Activated T-helper 2 cell treated with anti-CD3 and anti-CD28 coated beads, Interferon-gamma antibody, Interleukin-2, Interleukin-4, amounts not matched to agents 10 μg/mL and 5 μg/mL and 100 μg/mL, durations not matched to agents 14 hours and 24 hours and 36 hours (primary cell): ENCODE measurements at regions not wholly inside any gene's neighbourhood (a gene's known extent, or its start where the extent isn't known, plus 50 kb on each side); places are given as distances from the start of the nearest gene placed in this dataset.
A peak's percentile ranks its signal among the peaks of the same experiment; 100 is the strongest.

ENCODE experiments used
- DNase-seq: peaks from one replicate; pipeline ENCODE4 v3.0.0; 2021; ENCODE audit warnings: low spot score
- H3K27ac Mint-ChIP-seq: one replicate; pipeline ENCODE4 v1.8.0; 2021; ENCODE audit warnings: mixed read lengths
- H3K27me3 Mint-ChIP-seq: one replicate; pipeline ENCODE4 v1.8.0; 2021; ENCODE audit warnings: low read depth, mixed read lengths
- H3K36me3 Mint-ChIP-seq: one replicate; pipeline ENCODE4 v1.8.0; 2021; ENCODE audit warnings: low read depth, mixed read lengths
- H3K4me1 Mint-ChIP-seq: one replicate; pipeline ENCODE4 v1.8.0; 2021; ENCODE audit warnings: low read depth, mixed read lengths
- H3K4me3 Mint-ChIP-seq: one replicate; pipeline ENCODE4 v1.8.0; 2021; ENCODE audit warnings: low read depth, mild to moderate bottlenecking, moderate library complexity, mixed read lengths
- H3K9me3 Mint-ChIP-seq: one replicate; pipeline ENCODE4 v1.8.0; 2021; ENCODE audit warnings: mixed read lengths
- intact Hi-C: fragments of 100-400 bp; cut with micrococcal nuclease; formaldehyde crosslinking; loops from one replicate; pipeline ENCODE4 v1.15.1; 2023

DNA sequence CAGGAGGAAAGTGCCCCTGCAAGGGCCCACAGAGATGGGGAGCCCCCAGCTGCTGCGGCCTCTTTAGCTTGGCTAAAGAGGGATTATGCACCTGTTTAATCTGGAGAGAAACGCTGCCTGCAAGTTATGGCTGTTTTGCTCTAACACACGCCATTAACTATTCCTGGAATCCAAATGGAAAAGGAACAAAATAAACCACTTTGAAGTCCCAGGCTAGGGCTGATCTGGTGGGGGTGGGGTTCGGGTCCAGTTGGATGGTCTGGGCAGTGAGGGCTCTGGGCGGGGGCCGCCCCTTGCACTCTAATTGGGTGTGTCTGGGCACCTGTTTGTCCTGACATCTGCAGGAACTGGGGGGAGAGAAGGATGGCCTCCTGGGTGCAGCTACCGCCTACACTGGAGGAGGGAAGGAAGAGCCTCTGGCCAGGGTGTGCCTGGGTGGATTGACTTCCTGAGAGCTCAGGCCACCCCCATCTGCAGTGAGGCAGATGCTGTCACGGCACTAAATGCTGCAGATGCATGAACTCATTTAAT lies 300.6 kb downstream of the ZEB1 start:
- H3K4me1 Mint-ChIP-seq: no peaks in the 10 kb centered on the region
- no peaks in the 10 kb centered on the region for H3K36me3 Mint-ChIP-seq
- H3K27ac Mint-ChIP-seq: no peak overlapping the region
- H3K4me3 Mint-ChIP-seq: no peak overlapping the region
- intact Hi-C loops: no loop called here
- no peak for DNase-seq
- peaks cover 2% of the 10 kb centered on the region for H3K27me3 Mint-ChIP-seq
- peaks cover 11% of the 10 kb centered on the region for H3K9me3 Mint-ChIP-seq

DNA sequence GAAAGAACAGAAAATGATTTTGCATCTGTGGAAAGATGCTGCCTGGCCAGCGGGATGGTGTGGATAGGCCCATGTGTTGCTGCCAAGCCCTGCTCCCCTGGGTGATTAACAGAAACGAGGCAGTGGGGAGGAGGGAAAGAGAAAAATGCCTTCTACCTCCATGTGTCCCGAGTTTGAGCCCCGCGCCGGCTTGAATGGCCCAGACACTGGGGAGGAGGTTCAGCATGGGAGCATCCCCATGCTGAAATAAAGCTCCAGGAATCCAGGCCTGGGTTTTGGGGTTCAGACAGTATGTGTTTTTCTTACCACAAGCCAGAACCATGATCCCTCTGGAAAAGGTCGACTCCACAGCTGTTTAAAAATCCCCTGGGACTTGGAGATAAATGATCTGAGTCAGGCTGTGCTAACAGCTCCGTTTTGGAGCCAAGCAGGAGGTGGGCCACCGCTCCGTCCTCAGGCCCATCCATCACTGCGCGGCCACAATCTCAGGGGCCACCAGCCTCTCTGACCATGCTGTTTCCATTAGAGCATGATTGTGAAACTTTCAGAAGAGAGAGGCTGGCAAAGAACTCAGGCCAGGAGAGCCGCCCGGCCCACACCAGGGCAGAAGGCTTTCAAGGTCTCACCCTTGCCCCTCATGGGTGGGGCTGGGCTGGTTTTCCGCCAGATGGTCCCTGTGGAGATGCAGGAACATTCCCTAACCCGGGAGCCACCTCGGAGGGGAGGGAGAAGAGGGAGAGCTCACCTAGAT lies 299.7 kb downstream of the ZEB1 start:
- H3K4me3 Mint-ChIP-seq: no peak overlapping the region
- DNase-seq: no peak
- intact Hi-C loops: no loop called here
- no peaks in the 10 kb centered on the region for H3K4me1 Mint-ChIP-seq
- H3K27me3 Mint-ChIP-seq: peaks cover 3% of the 10 kb centered on the region
- H3K27ac Mint-ChIP-seq: no peak overlapping the region
- H3K9me3 Mint-ChIP-seq: peaks cover 2% of the 10 kb centered on the region
- H3K36me3 Mint-ChIP-seq: no peaks in the 10 kb centered on the region

DNA sequence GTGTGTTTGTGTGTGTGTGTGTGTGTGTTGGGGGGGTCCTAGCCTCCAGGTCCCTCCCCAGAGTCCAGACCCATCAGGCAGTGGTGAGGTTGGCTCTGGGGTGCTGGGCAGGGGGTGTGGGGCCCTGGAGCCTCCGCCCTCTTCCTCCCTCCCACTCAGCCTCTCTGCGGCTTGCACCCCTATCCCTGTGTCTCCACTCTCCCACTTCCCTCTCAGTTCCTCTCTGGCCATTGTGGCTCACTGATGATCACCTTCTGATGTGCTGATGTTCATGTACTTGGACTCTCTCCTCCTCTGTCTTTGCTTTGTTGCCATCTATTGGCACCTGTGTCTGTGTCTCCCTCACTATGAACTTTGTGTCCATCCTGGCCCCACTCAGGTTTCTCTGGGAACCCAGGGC lies 298.7 kb downstream of the ZEB1 start:
- no peaks in the 10 kb centered on the region for H3K9me3 Mint-ChIP-seq
- H3K27ac Mint-ChIP-seq: no peak overlapping the region
- H3K4me1 Mint-ChIP-seq: no peaks in the 10 kb centered on the region
- intact Hi-C loops: no loop called here
- H3K27me3 Mint-ChIP-seq: peaks cover 7% of the 10 kb centered on the region
- H3K4me3 Mint-ChIP-seq: no peak overlapping the region
- no peak for DNase-seq
- no peaks in the 10 kb centered on the region for H3K36me3 Mint-ChIP-seq

DNA sequence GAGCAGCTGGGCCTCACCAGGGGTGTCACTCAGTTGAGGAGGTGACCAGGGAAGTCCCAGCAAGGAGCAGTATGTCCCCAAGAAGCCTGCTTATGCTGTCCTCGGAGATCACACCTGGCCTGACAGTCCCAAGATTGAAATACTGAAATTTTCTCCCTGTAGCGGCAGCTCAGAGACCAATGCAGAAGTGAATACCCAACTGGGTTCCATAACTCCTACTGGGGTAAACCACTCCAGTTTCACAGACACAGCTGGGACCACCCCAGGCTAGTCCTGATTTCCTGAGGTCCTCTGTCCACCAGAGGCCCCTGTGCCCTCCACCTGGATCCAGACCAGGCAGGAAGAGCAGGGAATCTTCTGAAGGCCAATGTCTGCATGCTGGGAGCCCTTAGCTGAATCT lies 298.1 kb downstream of the ZEB1 start:
- peaks cover 7% of the 10 kb centered on the region for H3K27me3 Mint-ChIP-seq
- H3K36me3 Mint-ChIP-seq: no peaks in the 10 kb centered on the region
- intact Hi-C loops: no loop called here
- no peak overlapping the region for H3K4me3 Mint-ChIP-seq
- no peak for DNase-seq
- H3K9me3 Mint-ChIP-seq: no peaks in the 10 kb centered on the region
- H3K27ac Mint-ChIP-seq: no peak overlapping the region
- no peaks in the 10 kb centered on the region for H3K4me1 Mint-ChIP-seq

DNA sequence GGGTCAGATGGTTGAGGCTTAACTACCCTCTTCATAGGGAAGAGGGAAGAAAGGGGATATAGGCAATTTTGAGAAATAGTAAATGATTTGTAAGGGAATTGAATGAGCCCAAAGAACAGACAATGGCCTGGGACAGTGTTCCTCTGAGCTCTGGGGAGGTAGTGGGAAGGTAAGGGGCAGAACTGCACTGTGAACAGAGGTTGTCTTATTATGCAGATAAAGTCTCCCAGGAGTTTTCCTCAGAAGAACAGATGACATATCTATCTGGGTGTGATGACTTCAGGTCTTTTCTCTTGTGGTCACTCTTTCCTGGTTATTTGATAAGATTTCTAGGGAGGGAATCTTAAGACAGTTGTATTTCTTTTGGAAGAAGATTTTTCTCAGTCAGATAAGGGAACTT lies 296.1 kb downstream of the ZEB1 start:
- no peak overlapping the region for H3K27ac Mint-ChIP-seq
- DNase-seq: no peak
- intact Hi-C loops: no loop called here
- H3K27me3 Mint-ChIP-seq: peaks cover 13% of the 10 kb centered on the region
- no peaks in the 10 kb centered on the region for H3K9me3 Mint-ChIP-seq
- no peaks in the 10 kb centered on the region for H3K36me3 Mint-ChIP-seq
- H3K4me3 Mint-ChIP-seq: no peak overlapping the region
- no peaks in the 10 kb centered on the region for H3K4me1 Mint-ChIP-seq

DNA sequence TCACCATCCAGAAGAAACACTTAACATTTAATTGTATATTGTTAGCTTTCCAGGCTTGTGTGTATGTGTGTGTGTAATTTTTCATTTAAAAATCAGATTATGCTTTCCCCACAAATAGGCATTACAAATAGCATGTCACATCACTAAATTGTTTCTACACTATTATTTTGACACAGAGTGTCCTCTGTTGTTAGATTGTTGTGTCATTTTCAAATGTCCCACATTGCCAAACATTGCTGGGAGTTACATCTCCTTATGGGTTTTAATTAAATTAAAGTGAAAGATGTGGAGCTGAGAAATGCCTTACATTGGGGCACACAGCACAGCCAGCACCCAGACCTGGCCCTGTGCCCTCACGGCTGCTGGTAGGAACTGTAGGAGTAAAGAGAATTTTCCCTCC lies 295.6 kb downstream of the ZEB1 start:
- Mint-ChIP-seq H3K36me3 (no peaks in the 10 kb centered on the region), H3K9me3 (no peaks in the 10 kb centered on the region), H3K27ac (no peak overlapping the region), H3K4me3 (no peak overlapping the region), H3K27me3 (peaks cover 16% of the 10 kb centered on the region), H3K4me1 (no peaks in the 10 kb centered on the region)
- intact Hi-C loops: no loop called here
- DNase-seq: no peak

DNA sequence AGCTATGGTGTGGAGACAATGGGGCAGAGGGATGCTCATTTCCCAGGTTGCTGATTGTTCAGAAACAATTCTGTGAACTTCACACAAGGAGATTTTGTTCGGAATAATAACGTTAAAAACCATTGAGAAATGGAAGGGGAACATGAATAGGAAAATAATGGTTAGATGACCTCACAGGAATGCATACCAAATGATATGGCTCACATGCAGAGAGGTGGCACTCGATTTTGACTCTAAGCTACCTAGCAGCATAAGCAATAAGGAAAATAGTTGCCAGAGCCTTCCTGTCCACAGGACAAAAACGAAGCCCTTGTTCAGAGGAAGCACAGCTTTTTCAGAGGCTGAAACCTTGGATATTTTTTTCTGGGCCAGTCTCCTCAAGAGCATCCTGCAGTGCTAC lies 293.1 kb downstream of the ZEB1 start:
- H3K4me3 Mint-ChIP-seq: no peak overlapping the region
- H3K9me3 Mint-ChIP-seq: no peaks in the 10 kb centered on the region
- peaks cover 22% of the 10 kb centered on the region for H3K27me3 Mint-ChIP-seq
- no peaks in the 10 kb centered on the region for H3K36me3 Mint-ChIP-seq
- intact Hi-C loops: no loop called here
- no peak for DNase-seq
- no peaks in the 10 kb centered on the region for H3K4me1 Mint-ChIP-seq
- H3K27ac Mint-ChIP-seq: no peak overlapping the region

DNA sequence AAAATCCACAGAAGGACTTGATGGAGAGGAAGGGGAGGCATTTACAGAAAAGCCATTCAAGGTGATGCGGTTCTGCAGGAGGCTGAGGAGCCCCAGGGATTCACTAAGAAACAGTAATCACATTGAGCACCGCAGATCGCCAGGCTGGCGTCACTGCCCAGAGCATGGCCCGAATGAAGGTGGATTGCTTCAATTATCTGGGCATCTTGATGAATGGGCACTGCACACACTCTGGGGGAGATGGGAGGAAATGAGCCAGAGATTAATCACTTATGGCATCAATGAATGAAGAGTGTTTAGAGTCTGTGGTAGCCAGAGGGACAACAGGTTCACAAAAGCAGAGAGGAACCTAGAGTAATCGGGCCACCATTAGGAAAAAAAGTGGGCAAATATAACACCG lies 292.1 kb downstream of the ZEB1 start:
- Mint-ChIP-seq H3K27ac (no peak overlapping the region), H3K36me3 (no peaks in the 10 kb centered on the region), H3K9me3 (no peaks in the 10 kb centered on the region), H3K4me1 (no peaks in the 10 kb centered on the region), H3K4me3 (no peak overlapping the region), H3K27me3 (peaks cover 22% of the 10 kb centered on the region)
- DNase-seq: no peak
- intact Hi-C loops: no loop called here

DNA sequence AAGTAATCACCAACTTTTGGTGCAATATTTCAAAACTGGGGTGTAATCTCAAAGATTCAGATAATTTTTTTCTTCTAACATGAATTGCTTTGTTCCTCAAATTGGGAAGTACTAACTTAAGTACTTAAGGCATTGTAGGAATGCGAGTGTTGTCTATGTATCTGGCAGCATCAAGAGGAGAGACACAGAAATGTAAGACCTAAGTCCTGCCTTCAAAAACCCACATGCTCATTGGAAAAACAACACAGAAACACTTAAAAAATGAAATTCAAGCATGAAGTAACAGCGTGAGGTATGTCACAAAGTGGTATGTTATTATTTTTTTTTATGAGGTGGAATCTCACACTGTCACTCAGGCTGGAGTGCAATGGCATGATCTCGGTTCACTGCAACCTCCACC lies 288.5 kb downstream of the ZEB1 start:
- Mint-ChIP-seq H3K9me3 (no peaks in the 10 kb centered on the region), H3K27me3 (peaks cover 15% of the 10 kb centered on the region), H3K36me3 (no peaks in the 10 kb centered on the region), H3K27ac (no peak overlapping the region), H3K4me3 (no peak overlapping the region), H3K4me1 (peaks cover 8% of the 10 kb centered on the region)
- DNase-seq: no peak
- intact Hi-C loops: no loop called here

DNA sequence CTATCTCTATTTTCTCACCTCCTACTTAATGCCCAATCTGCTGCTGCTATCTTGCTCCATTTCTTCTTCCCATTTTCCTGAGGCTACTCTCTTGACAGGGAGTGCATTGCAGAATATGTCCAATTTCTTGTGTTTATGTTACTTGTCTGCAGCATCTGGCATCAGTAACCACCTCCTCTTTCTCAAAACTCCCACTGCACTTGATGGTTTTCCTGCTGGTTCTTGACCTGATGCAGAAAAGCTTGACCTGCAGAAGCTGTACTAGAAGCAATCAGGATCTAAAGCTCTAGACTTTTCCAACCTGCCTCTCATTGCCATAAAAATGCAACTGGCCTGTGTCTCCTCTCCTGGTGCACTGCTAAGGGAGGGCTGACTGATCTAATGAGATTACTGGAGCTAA lies 287.8 kb downstream of the ZEB1 start:
- no peak for DNase-seq
- H3K9me3 Mint-ChIP-seq: no peaks in the 10 kb centered on the region
- no peak overlapping the region for H3K4me3 Mint-ChIP-seq
- intact Hi-C loops: no loop called here
- H3K27me3 Mint-ChIP-seq: peaks cover 14% of the 10 kb centered on the region
- H3K27ac Mint-ChIP-seq: no peak overlapping the region
- H3K36me3 Mint-ChIP-seq: no peaks in the 10 kb centered on the region
- H3K4me1 Mint-ChIP-seq: peaks cover 8% of the 10 kb centered on the region

DNA sequence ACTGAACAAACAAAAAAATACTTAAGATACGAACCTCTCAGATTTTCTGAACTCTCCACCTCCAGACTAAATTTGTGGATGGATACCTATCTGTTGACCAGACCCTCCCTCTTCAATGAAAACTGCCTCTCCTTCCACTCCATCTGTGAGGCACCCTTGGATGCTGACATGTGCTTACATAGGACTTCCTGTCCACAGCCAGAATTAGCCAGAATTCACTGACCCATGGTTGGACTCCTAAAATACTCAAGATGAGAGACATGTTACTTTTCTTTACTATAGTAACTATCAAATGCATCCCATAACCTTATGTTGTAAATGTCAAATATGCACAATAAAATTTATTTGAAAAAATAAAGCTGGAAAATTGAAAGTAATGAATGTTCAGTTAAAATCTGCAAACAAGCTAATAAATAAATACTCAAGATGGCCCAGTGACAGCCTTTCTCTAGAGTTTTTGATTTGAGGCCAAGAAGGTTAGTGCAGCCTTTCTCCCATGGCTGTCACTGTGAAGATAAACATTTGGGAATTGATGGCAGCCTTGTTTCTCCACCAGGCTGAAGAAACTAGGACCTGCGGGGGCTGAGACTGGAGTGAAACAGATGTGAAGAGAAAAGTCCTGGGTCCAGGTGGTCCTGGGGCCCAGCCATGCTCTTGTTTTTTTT lies 287.0 kb downstream of the ZEB1 start:
- no peak overlapping the region for H3K4me3 Mint-ChIP-seq
- H3K4me1 Mint-ChIP-seq: peaks cover 12% of the 10 kb centered on the region
- no peak overlapping the region for H3K27ac Mint-ChIP-seq
- no peaks in the 10 kb centered on the region for H3K36me3 Mint-ChIP-seq
- DNase-seq: no peak
- H3K27me3 Mint-ChIP-seq: peaks cover 12% of the 10 kb centered on the region
- intact Hi-C loops: no loop called here
- H3K9me3 Mint-ChIP-seq: no peaks in the 10 kb centered on the region

DNA sequence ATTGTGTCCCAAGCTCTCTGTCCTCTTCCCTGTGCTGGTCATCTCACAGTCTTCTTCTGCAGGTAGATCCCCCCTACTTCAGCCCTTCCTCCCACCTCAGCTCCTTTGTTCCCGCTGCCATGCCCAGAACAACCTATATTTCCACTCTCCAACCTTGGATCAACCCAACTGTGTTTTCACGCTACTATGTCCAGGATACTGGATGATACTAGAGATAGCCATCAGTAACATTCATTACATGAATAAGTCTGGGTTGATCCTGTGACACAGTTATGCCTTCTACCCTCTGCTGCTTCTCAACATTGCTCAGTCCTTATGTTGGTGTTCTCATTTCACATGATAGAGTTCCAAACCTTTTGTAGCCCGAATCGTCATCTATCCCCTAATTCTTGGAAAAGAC lies 286.4 kb downstream of the ZEB1 start:
- intact Hi-C loops: no loop called here
- Mint-ChIP-seq H3K4me1 (peaks cover 16% of the 10 kb centered on the region), H3K4me3 (no peak overlapping the region)

DNA sequence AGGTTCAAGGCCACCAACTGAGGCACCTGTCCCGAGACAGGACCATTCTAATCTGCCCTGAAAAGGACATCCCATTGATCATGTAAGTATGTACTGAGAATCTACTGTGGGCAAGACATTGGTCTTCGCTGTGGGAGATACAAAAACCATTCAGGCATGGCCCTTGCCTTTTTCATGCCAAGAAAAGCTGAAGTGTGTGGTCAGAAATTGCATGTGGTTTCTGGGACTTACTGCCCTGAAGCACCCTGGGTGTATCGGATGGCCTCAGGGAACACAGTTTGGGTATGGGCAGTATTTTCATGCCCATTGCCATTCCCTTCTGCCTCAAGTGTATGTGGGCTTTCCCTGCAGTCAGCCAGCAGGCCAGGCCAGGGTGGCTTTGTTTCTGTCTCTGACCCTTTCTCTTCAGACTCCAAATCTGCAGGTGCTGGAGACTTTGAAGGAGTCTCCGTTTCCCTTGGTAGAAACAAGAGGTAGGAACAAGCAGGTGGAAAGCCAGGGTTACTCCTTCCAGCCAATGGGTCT lies 285.7 kb downstream of the ZEB1 start:
- no peak overlapping the region for H3K27ac Mint-ChIP-seq
- peaks cover 6% of the 10 kb centered on the region for H3K27me3 Mint-ChIP-seq
- H3K9me3 Mint-ChIP-seq: no peaks in the 10 kb centered on the region
- DNase-seq: no peak
- peak overlapping the region; percentile 61 for H3K4me3 Mint-ChIP-seq
- H3K36me3 Mint-ChIP-seq: no peaks in the 10 kb centered on the region
- intact Hi-C loops: no loop called here
- peaks cover 21% of the 10 kb centered on the region for H3K4me1 Mint-ChIP-seq

More for the DNA sequence above, 286.4 kb downstream of the ZEB1 start:
- Mint-ChIP-seq H3K27me3 (peaks cover 10% of the 10 kb centered on the region), H3K9me3 (no peaks in the 10 kb centered on the region), H3K27ac (no peak overlapping the region), H3K36me3 (no peaks in the 10 kb centered on the region)
- no peak for DNase-seq
